T-helper 2 cell treated with Interferon-gamma antibody and Interleukin-4, amounts not matched to agents 100 ng/mL and 5 ng/mL, for 36 hours (primary cell): ENCODE measurements at regions not wholly inside any gene's neighbourhood (a gene's known extent, or its start where the extent isn't known, plus 50 kb on each side); places are given as distances from the start of the nearest gene placed in this dataset.

Source experiments
- intact Hi-C: fragments of 100-400 bp; cut with micrococcal nuclease; formaldehyde crosslinking; loops from one replicate; pipeline ENCODE4 v1.15.1; 2023

DNA sequence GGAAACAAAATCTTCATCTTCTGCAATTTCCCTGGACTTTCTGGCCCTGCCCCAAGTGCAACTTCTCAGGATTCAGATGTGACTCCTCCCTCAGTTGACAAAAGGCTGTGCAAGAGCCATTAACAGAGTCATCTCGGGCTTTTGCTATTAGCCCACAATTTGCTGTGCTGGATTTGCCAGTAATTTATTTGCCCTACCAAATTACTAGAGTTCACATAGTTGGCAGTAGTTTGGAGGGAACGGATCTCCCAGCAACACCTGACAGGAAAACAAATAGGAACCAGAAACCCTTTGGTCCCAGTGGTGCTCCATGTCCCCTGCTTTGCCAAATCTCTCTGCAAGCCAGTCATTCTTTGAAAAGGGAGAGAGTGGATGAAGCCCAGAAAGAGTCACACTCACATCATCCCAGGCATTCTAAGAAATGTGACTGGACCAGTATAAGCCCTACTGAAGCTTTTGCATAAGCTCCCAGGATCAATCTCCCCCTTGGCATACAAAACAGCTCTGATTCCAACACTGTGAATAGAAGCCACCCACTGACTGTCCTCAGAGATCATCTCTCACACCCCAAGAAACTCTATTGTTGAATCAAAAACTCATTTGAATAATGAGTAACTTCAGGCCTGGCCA lies 350.1 kb upstream of the NBEA start:
- intact Hi-C loops = no loop called here

DNA sequence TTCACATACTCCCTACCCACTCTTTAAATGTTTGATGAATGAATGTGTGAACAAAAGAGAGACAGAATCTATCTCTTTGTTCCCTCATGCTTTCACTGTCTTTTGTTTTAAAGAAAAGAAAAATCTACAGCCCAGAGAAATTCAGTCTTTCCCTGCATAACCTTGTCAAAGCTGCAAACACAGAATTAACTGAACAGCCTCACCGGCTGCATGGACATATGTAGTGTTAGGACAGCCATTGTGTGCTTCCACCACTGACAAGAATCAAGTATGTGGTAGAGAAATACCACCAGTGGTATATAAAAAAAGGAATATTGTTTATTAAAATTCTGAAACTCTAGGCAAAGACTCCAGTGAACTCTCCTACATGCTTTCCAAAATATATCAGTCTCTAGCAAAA lies 348.4 kb upstream of the NBEA start:
- intact Hi-C loops = no loop called here

GRCh38 chr13:34594507-34594906 lies 347.6 kb upstream of the NBEA start:
- intact Hi-C loops = no loop called here

GRCh38 chr13:34608331-34608730 lies 333.7 kb upstream of the NBEA start:
- intact Hi-C loops = no loop called here

DNA sequence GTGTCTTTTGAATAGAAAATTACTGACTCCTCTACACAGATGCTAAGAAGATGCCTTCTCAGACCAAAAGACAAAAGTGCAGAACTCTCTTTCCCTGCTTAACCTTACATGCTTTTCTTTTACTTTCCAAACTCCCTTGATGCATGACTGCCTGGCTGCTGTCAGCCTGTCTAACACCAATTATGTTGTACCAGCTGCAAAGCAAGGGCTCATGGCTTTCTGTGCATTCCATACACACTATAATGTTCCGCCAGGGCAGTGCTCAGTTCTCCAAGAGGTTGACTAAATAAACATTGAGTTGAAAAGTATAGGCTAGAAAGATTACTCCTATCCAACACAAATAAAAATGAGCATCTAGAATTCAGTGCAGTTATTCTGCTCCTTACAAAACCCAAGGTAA lies 330.4 kb upstream of the NBEA start:
- intact Hi-C loops = no loop called here

GRCh38 chr13:34617473-34618083 lies 324.5 kb upstream of the NBEA start:
- intact Hi-C loops = no loop called here

- intact Hi-C loops = no loop called here
Measured at GRCh38 chr13:34618654-34619053, 323.4 kb upstream of the NBEA start.

DNA sequence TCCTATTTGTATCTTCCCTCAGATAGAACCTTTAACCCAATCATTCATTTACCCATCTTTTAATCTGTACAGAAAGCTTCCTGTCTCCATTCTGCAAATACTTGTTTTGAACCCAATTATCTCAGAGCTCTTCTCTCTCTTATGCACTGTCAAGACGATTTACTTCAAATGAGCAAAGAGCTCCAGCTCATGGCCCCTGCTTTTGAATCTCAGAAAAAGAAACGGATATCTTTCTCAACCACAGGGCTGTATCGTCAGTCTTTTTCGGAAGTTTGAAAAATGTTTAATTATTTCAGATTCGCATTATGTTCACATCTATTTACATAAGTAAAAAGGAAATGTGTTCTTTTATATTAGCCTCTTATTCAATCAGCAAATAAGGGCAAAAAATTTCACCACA lies 322.7 kb upstream of the NBEA start:
- intact Hi-C loops = no loop called here

DNA sequence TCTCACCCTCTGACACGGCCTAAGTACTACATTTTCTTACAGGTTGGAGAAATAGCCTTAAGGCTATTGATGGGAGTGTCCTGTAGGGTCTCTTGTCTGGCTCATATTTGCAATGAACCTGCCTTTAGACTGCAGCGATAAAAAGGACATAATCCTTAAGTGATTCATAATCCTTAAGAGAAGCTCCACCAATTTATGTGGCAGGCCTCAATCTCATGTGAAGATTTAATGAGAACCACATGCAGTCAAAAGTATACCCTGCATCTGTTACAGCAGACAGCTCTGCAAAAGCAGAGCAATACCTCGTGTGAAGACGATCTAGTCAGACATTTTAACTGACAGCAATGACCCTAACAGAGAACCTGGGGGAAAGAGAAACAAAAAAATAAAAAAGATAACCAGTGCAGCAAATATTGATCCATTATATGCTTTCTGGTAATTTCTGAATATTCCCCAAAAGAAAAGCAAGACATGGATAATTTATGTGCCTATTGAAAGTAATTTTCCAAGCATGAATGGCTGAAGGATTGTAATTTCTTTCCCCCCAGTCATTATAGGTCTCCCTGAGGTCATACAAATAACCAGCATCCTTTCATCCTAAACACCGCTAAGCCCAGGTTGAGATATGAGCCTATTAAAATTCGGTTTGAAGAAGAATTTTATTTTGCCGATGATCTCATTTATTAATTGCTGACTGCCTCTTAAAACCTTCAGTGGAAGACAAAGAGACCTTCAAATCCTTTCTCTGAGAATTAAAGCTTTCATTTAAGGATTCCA lies 321.8 kb upstream of the NBEA start:
- intact Hi-C loops = no loop called here

DNA sequence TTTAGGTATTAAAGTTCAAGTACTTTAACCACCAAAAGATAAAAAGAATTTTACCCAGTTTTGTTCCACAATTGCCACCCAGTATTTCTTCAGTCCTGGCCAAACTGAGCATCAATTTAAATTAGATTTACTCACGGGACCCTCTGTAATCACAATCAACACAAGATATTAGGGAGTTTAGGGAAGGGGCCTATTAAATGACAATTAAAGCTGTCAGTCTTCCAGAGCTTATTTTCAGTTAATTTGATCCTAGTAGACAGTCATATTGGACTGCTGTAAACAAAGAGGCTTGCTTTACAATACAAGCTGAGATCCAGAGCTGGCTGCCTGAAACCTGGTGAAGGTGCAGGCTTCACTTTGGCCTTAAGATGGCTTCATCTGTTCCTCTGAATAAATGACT lies 321.2 kb upstream of the NBEA start:
- intact Hi-C loops = no loop called here

GRCh38 chr13:34623331-34623730 lies 318.7 kb upstream of the NBEA start:
- intact Hi-C loops = no loop called here

- intact Hi-C loops = no loop called here
Measured at GRCh38 chr13:34627509-34628208, 314.4 kb upstream of the NBEA start.

DNA sequence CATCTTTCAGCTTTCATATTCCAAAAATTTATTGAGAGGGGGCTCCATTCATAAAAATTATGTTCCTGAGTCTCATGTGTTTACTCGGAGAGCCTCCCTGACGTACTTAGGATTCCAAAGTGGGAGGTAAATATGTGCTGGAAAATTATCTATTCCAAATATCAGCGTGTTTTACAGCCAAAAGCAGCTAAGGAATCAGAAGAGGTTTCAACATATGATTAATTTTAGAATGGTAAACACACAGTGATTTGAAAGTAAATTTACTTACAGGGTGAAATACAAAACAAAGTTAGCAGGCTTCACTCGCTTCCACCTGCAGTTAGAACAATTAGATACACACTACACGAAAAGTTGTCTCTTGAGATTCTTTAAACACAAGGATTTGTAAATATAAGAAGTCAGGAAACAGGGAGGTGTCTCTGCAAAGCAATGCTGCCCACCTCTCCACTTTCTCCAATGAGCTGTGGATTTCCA lies 313.8 kb upstream of the NBEA start:
- intact Hi-C loops = no loop called here

DNA sequence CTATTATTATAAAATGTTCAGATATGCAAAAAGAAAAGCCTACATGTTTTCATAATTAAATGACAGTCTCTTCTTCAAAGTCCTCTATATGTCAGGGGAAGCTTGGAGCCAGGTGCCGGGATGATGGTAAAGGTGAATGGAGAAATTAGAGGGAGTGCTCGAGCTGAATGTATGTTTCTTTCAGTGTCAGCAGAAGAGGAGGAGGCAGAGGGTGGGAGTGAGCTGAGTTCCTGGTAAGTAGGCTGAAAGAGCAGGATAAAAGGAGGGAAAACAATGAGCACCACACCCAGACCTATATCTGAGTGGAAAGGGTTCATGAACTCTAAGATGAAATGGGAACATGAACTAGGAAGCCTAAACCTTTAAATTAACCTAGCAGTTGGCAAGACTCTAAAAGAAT lies 307.6 kb upstream of the NBEA start:
- intact Hi-C loops = no loop called here

DNA sequence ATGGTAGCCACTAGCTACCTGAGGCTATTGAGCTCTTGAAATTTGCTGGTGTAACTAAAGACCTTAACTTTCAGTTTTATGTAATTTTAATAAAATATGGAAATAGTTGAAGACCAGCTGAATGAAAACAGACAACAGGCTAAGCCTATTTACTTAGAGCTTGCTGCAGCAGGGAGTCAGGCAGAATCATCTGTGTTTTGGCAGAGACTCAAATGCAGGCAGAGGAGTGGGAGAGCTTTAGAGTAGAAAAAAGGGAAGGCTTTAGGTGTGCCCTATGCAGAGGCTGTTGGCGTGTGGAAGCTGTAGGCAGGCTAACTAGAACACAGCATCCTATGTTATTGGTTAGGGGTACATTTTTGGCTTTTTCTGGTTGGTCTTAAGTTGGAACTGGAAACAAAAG lies 304.9 kb upstream of the NBEA start:
- intact Hi-C loops = no loop called here

GRCh38 chr13:34637636-34638035 lies 304.4 kb upstream of the NBEA start:
- intact Hi-C loops = no loop called here

DNA sequence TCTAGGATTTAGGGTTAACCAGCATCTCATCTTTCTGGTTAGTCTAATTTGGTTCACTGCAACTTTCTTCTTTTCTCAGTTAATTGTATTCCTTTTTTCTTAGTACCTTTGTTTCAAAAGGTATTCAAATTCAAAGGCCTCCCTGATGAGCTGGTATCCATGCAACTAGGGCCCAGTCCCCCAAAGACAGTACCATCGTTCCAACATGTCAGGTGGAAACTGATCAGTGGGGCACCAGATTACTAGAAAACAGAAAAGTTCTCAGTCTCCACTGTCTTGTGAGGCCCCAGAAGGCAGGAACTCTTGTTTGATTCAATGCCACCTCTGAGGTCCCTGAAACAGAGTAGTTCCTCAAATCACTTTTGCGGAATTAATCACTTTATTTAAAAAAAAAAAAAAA lies 303.2 kb upstream of the NBEA start:
- intact Hi-C loops = no loop called here

DNA sequence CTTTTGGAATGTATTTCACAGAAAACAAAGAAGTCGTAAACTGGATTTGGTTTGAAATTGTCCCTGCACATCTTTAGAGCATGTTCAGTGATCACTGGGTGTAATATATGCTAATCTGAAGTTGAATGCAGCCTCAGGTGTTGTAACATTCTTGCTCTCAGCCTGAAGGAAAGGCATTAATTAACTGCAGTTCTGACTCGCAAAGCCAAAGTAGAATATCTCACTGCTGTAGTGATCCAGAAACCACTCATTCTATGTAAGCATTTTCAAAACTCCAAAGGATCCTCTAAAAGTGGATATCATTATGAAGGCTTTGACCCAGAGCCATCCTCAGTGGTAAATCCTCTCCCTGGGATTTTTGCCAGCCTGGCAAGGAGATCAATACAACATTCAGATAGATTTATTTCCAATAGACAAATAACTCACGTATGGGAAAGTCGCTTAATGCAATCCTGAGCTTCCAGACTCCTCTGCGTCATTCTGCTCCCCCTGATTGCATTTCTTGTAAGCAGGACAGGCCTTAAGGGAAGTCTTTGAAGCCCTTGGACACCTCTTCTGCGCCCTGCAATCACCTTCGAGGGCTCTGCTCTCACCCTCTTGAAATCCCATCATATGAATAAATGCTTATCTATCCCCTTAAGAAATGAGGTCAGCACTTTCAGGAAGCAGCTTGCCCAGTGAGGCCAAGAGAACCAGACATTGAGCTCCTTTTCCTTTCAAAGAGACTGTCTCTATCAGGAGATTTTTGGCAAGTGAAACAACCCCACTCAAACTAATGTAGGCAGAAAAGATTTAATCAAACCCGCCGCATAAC lies 301.7 kb upstream of the NBEA start:
- intact Hi-C loops = no loop called here

- intact Hi-C loops = no loop called here
Measured at GRCh38 chr13:34640993-34641330, 301.1 kb upstream of the NBEA start.

- intact Hi-C loops = no loop called here
Measured at GRCh38 chr13:34647379-34648150, 294.5 kb upstream of the NBEA start.

DNA sequence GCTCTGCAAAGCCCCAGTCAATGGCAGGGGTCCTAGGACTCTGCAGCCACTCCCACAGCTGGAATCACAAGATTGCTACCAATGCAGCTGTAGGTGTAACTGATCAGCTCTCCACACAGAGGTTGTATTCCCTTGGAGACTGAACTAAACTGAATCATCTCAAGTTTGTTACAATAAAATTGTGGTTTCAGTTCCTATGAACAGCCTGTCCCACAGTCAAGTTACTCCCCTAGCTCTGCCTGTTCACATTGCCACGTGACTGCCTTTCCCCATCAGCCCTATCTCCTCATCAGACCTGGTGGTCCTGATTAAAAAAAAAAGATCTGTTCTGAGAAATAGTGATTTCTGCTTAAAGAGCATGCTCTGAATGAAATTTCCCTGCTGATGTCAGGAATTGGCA lies 287.9 kb upstream of the NBEA start:
- intact Hi-C loops = no loop called here
